ENCODE measurements at regions not wholly inside any gene's neighbourhood (a gene's known extent, or its start where the extent isn't known, plus 50 kb on each side); places are given as distances from the start of the nearest gene placed in this dataset.

DNA sequence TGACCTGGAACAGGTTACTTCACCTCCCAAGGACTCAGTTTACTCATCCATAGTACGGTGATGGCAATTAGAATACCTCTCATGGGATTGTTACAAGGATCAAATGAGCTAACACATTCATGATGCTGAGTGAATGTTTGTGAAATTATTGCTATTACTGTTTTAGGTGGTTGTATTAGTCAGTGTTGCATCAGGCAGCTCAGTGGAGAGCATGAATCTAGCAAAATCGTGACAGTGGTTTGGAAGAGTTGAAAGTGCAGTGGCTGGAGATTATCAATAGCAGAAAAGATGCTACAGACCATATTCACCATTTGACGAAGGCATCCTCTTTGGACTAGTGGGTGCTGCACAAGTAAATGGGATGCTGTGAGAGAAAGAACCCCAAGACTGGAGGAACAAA lies 50.4 kb upstream of the CTNNBL1 start:
- in situ Hi-C loops (cut with HindIII; ENCODE audit: low sequenced_read_pairs) = no loop called here
- H3K4me3 ChIP-seq (ENCODE audit: low read depth, low read length) = no peak overlapping the region
- DNase-seq (ENCODE audit: low read depth, low spot score) = no peak
- TF ChIP-seq, protein P1, sequence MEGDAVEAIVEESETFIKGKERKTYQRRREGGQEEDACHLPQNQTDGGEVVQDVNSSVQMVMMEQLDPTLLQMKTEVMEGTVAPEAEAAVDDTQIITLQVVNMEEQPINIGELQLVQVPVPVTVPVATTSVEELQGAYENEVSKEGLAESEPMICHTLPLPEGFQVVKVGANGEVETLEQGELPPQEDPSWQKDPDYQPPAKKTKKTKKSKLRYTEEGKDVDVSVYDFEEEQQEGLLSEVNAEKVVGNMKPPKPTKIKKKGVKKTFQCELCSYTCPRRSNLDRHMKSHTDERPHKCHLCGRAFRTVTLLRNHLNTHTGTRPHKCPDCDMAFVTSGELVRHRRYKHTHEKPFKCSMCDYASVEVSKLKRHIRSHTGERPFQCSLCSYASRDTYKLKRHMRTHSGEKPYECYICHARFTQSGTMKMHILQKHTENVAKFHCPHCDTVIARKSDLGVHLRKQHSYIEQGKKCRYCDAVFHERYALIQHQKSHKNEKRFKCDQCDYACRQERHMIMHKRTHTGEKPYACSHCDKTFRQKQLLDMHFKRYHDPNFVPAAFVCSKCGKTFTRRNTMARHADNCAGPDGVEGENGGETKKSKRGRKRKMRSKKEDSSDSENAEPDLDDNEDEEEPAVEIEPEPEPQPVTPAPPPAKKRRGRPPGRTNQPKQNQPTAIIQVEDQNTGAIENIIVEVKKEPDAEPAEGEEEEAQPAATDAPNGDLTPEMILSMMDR (IDR thresholded peaks at IDR 0.05; ENCODE audit: low read depth, low read length) = no peak

GRCh38 chr20:37642246-37642645 lies 51.6 kb upstream of the CTNNBL1 start:
- in situ Hi-C loops (cut with HindIII; ENCODE audit: low sequenced_read_pairs) = no loop called here
- TF ChIP-seq, protein P1 (IDR thresholded peaks at IDR 0.05; ENCODE audit: low read depth, low read length) = no peak
- no peak for DNase-seq (ENCODE audit: low read depth, low spot score)
- H3K4me3 ChIP-seq (ENCODE audit: low read depth, low read length) = no peak overlapping the region

DNA sequence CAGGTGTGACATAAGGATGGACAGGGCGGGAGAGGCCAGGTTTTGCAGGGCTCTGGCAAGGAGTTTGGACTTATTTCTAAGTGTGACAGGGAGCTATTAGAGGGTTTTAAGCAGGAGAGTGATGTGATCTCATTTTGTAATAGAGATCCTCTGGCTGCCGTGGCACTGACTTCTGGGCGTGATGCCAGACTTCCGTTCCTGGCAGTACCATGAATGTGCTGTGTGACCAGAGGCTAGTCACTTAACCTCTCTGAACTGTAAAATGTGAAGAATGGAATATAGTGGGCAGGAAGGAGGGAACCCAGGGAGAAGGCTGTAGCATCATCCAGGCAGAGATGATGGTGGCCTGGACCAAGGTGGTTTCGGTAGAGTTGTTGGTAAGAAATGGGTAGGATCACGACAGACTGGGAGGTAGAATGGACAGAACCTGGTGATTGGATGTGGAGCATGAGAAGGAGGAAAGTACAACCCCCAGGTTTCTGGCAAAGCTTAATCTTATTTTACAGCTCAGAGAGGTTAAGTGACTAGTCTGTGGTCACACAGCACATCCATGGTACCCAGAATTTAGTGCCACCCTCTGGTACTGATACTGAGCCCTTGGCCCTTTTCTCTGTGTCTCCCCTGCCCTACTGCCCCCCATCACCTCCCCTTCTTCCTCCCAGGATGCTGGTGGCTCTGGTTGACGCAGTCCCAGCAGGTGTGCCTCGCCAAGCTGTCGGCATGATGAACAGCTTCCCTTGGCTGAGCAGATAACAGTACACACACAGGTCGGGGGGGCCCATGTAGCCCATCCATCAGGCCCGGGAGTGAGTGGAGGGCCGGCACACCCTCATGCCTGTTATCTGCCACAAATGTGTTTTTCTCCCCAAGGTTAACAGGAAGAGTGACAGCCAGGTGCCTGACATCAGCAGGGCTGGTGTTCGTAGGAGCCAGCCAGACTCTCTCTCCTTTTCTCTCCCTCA lies 52.9 kb upstream of the CTNNBL1 start:
- TF ChIP-seq, protein P1 (IDR thresholded peaks at IDR 0.05; ENCODE audit: low read depth, low read length) = no peak
- DNase-seq (ENCODE audit: low read depth, low spot score) = no peak
- in situ Hi-C loops (cut with HindIII; ENCODE audit: low sequenced_read_pairs) = no loop called here
- no peak overlapping the region for H3K4me3 ChIP-seq (ENCODE audit: low read depth, low read length)

GRCh38 chr20:37638527-37638926 lies 55.3 kb upstream of the CTNNBL1 start:
- DNase-seq (ENCODE audit: low read depth, low spot score) = no peak
- H3K4me3 ChIP-seq (ENCODE audit: low read depth, low read length) = no peak overlapping the region
- TF ChIP-seq, protein P1 (IDR thresholded peaks at IDR 0.05; ENCODE audit: low read depth, low read length) = no peak
- in situ Hi-C loops (cut with HindIII; ENCODE audit: low sequenced_read_pairs) = no loop called here

- in situ Hi-C loops (cut with HindIII; ENCODE audit: low sequenced_read_pairs) = no loop called here
- no peak for DNase-seq (ENCODE audit: low read depth, low spot score)
- H3K4me3 ChIP-seq (ENCODE audit: low read depth, low read length) = no peak overlapping the region
- TF ChIP-seq, protein P1 (IDR thresholded peaks at IDR 0.05; ENCODE audit: low read depth, low read length) = no peak
These were observed 56.9 kb upstream of the CTNNBL1 start for GRCh38 chr20:37636977-37637376.

- in situ Hi-C loops (cut with HindIII; ENCODE audit: low sequenced_read_pairs) = no loop called here
- DNase-seq (ENCODE audit: low read depth, low spot score) = no peak
- H3K4me3 ChIP-seq (ENCODE audit: low read depth, low read length) = no peak overlapping the region
- TF ChIP-seq, protein P1 (IDR thresholded peaks at IDR 0.05; ENCODE audit: low read depth, low read length) = no peak
These were observed 57.4 kb upstream of the CTNNBL1 start for GRCh38 chr20:37636212-37636975.
